ENCODE measurements at regions not wholly inside any gene's neighbourhood (a gene's known extent, or its start where the extent isn't known, plus 50 kb on each side); places are given as distances from the start of the nearest gene placed in this dataset.
"Not testable (repeated sequence)": the region's sequence is repeated elsewhere in the genome, so short reads cannot be mapped to it uniquely, and the experiment has no call there.

GRCh38 chr9:108039493-108039892, 549.9 kb upstream of the KLF4 start:
- in situ Hi-C loops (cut with HindIII; ENCODE audit: low pct_unique_long_range_greater_than_20kb, low sequenced_read_pairs) = no loop called here
- no peak for DNase-seq (ENCODE audit: low read depth)

- DNase-seq (ENCODE audit: low read depth) = no peak
Measured at GRCh38 chr9:108039012-108039411, 549.4 kb upstream of the KLF4 start.

GRCh38 chr9:108035487-108035886, 545.9 kb upstream of the KLF4 start:
- no peak for DNase-seq (ENCODE audit: low read depth)
- in situ Hi-C loops (cut with HindIII; ENCODE audit: low pct_unique_long_range_greater_than_20kb, low sequenced_read_pairs) = no loop called here

More at GRCh38 chr9:108039012-108039411, 549.4 kb upstream of the KLF4 start:
- in situ Hi-C loops (cut with HindIII; ENCODE audit: low pct_unique_long_range_greater_than_20kb, low sequenced_read_pairs) = no loop called here

GRCh38 chr9:108033976-108034964, 544.7 kb upstream of the KLF4 start:
- in situ Hi-C loops (cut with HindIII; ENCODE audit: low pct_unique_long_range_greater_than_20kb, low sequenced_read_pairs) = no loop called here

GRCh38 chr9:108032079-108032478, 542.5 kb upstream of the KLF4 start:
- in situ Hi-C loops (cut with HindIII; ENCODE audit: low pct_unique_long_range_greater_than_20kb, low sequenced_read_pairs); DNase-seq (ENCODE audit: low read depth): not testable (repeated sequence)

More at GRCh38 chr9:108033976-108034964, 544.7 kb upstream of the KLF4 start:
- DNase-seq (ENCODE audit: low read depth) = no peak

GRCh38 chr9:108031221-108031620, 541.7 kb upstream of the KLF4 start:
- DNase-seq (ENCODE audit: low read depth); in situ Hi-C loops (cut with HindIII; ENCODE audit: low pct_unique_long_range_greater_than_20kb, low sequenced_read_pairs): not testable (repeated sequence)

GRCh38 chr9:108026718-108027117, 537.1 kb upstream of the KLF4 start:
- DNase-seq (ENCODE audit: low read depth); in situ Hi-C loops (cut with HindIII; ENCODE audit: low pct_unique_long_range_greater_than_20kb, low sequenced_read_pairs): not testable (repeated sequence)

- no peak for DNase-seq (ENCODE audit: low read depth)
- in situ Hi-C loops (cut with HindIII; ENCODE audit: low pct_unique_long_range_greater_than_20kb, low sequenced_read_pairs) = no loop called here
Measured at GRCh38 chr9:108024604-108025003, 535.0 kb upstream of the KLF4 start.

GRCh38 chr9:108022246-108022935, 532.8 kb upstream of the KLF4 start:
- no peak for DNase-seq (ENCODE audit: low read depth)
- in situ Hi-C loops (cut with HindIII; ENCODE audit: low pct_unique_long_range_greater_than_20kb, low sequenced_read_pairs) = no loop called here

GRCh38 chr9:108021096-108021710, 531.6 kb upstream of the KLF4 start:
- in situ Hi-C loops (cut with HindIII; ENCODE audit: low pct_unique_long_range_greater_than_20kb, low sequenced_read_pairs) = no loop called here
- no peak for DNase-seq (ENCODE audit: low read depth)

GRCh38 chr9:108019821-108020220, 530.3 kb upstream of the KLF4 start:
- peak; percentile 37 for DNase-seq (ENCODE audit: low read depth)
- in situ Hi-C loops (cut with HindIII; ENCODE audit: low pct_unique_long_range_greater_than_20kb, low sequenced_read_pairs) = no loop called here

- in situ Hi-C loops (cut with HindIII; ENCODE audit: low pct_unique_long_range_greater_than_20kb, low sequenced_read_pairs) = no loop called here
- DNase-seq (ENCODE audit: low read depth) = no peak
Measured at GRCh38 chr9:108017671-108018070, 528.1 kb upstream of the KLF4 start.

GRCh38 chr9:108016446-108016845, 526.9 kb upstream of the KLF4 start:
- no peak for DNase-seq (ENCODE audit: low read depth)
- in situ Hi-C loops (cut with HindIII; ENCODE audit: low pct_unique_long_range_greater_than_20kb, low sequenced_read_pairs) = no loop called here

GRCh38 chr9:108015690-108016089, 526.1 kb upstream of the KLF4 start:
- in situ Hi-C loops (cut with HindIII; ENCODE audit: low pct_unique_long_range_greater_than_20kb, low sequenced_read_pairs) = no loop called here
- DNase-seq (ENCODE audit: low read depth) = no peak

- in situ Hi-C loops (cut with HindIII; ENCODE audit: low pct_unique_long_range_greater_than_20kb, low sequenced_read_pairs) = no loop called here
- no peak for DNase-seq (ENCODE audit: low read depth)
Measured at GRCh38 chr9:108014353-108014752, 524.8 kb upstream of the KLF4 start.

GRCh38 chr9:108012886-108013665, 523.5 kb upstream of the KLF4 start:
- in situ Hi-C loops (cut with HindIII; ENCODE audit: low pct_unique_long_range_greater_than_20kb, low sequenced_read_pairs) = no loop called here
- DNase-seq (ENCODE audit: low read depth) = no peak

- in situ Hi-C loops (cut with HindIII; ENCODE audit: low pct_unique_long_range_greater_than_20kb, low sequenced_read_pairs) = no loop called here
Measured at GRCh38 chr9:108012405-108012804, 522.8 kb upstream of the KLF4 start.

GRCh38 chr9:108003526-108003925, 514.0 kb upstream of the KLF4 start:
- in situ Hi-C loops (cut with HindIII; ENCODE audit: low pct_unique_long_range_greater_than_20kb, low sequenced_read_pairs) = no loop called here
- DNase-seq (ENCODE audit: low read depth) = no peak

More at GRCh38 chr9:108012405-108012804, 522.8 kb upstream of the KLF4 start:
- DNase-seq (ENCODE audit: low read depth) = no peak

Data from Caki2 (cell line).